ENCODE measurements at regions not wholly inside any gene's neighbourhood (a gene's known extent, or its start where the extent isn't known, plus 50 kb on each side); places are given as distances from the start of the nearest gene placed in this dataset.
"Not testable (repeated sequence)": the region's sequence is repeated elsewhere in the genome, so short reads cannot be mapped to it uniquely, and the experiment has no call there.

DNA sequence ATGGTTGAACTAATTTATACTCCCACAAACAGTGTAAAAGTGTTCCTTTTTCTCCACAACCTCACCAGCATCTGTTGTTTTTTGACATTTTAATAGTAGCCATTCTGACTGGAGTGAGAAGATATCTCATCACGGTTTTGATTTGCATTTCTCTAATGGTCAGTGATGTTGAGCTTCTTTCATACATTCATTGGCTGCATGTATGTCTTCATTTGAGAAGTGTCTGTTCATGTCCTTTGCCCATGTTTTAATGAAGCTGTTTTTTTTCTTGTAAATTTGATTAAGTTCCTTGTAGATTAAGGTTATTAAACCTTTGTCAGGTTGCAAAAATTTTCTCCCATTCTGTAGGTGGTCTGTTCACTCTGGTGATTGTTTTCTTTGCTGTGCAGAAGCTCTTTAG lies 281.1 kb downstream of the PTH2R start:
- DNase-seq = not testable (repeated sequence)

DNA sequence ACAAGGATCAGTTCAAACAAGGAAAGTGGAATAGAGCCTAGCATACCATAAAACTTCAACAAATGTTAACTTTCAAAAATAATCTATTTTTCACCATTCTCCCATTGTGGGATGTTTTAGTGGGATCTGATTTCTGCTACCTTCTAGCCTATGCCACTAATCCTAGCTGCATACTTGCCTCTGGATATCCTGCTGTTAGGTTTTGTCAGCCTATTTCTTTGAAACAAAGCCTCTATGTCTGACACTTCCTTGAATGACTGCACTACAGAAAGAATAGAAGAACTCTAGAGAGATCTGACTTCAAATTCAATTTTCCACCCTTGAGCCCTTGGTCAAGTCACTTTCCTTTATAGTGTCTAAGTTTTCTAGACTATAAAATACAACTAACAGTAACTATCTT lies 291.5 kb downstream of the PTH2R start:
- DNase-seq = no peak

DNA sequence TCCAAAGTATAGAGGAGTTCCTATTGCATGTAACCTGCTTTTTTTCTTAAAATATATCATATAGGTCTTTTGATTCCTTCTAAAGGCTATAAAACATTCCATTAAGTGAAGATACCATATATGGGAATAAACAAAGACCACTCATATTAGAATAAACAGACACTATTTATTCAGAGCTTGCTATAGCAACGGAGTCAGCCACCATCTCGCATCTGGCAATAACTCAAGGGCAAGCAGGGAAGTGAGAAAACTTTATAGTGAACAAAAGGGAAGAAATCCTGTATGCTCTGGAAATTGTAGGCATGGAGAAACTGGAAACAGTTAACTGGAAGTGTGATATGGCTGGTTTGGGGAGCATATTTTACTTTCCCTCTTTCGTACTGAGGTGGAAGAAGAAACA lies 301.9 kb downstream of the PTH2R start:
- no peak for DNase-seq

DNA sequence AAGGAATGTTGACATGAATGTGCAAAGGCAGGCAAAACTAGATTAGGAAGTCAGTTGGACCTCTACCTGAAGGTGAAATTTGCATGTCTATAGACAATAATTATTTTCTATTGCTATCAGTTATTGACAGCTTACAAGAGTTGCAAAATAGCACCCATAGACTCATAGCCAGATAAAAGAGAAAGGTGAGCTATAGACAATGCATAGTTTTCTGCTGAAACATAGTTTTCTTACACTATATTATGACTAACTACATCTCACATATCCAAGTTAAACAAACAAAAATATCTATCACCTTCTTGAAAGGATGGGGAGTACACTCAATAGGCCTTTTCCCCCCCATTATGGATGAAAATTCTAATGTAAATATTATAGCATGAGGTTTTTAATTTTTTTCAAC lies 305.0 kb downstream of the PTH2R start:
- no peak for DNase-seq

DNA sequence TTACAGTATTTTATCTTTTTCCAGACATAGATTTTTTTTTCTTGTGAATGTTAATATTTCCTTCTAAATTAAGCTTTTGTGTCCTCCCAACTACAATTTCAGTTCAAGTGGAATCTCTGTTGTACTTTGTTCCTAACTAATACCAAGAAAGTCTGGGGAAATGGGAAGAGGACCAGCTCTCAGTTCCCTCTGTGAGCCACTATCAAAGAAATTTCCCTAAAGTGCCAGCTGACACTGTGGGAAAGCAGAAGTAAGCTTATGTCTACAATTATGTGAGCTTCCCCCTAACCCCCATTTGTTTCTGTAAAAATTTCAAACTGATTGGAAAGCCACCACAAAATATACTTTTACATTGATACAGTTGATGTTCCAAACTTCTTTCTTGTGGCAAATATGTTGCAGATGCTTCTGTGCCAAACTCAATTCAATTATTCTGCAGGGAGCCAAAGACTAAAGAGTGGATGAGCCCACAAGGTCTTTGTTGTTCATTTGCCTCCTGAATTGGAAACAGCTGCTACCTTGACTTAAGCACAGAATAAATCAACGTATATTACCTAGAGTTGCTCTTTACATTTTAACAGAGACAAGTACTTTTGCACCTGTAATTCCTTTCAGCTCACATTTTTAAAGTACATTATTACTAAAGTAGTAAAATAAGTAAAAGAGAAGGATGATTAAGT lies 306.6 kb downstream of the PTH2R start:
- DNase-seq = no peak

DNA sequence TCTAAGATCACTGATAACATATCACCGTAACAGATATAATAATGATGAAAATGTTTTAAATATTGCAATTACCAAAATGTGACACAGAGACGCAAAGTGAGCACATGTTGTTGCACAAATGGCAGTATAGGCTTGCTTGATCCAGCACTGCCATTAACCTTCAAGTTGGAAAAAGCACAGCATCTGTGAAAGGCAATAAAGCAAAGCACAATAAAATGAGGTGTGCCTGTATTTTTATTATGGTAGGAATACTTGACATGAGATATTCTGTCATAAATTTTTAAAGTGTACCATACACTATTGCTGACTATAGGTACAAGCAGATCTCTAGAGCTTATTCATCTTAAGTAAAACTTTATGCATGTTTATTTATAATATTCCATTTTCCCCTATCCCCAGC lies 312.2 kb downstream of the PTH2R start:
- no peak for DNase-seq

DNA sequence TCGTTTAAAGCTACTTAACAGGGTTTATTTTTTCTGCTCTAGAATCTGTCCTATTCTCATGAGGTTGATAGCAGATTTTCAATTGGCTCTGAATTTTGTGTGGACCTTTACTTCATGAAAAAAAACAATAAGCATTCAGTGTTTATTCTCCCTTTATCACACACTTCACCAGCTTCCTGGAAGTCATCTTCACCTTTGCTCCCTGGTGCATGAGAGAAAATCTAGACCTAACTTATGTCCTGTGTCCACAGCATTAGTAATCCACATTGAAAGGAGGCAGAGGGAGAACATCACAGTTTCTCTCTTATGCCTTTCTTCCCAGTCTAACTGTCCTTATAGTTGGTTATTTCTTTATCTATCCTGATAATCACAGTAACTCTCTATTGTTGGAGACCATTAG lies 316.1 kb downstream of the PTH2R start:
- no peak for DNase-seq

DNA sequence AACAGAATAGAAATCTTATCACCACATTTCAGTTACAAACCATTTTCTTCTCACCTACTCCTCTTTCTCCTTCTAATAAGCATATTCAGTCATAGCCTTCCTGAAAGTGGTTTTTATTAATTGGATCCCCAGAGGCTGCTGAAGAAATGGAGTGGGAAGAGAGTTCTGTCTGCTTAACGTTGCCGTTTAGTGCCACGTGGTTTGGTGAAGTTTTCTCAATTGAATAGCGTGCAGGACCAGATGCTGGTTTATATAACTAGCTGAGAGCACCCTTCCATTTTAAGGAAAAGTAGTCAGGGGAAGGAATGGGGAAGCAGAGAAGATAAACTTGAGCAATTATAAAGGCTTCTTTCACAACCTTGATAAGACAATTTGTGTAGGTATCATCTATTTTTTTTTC lies 318.7 kb downstream of the PTH2R start:
- DNase-seq = no peak

DNA sequence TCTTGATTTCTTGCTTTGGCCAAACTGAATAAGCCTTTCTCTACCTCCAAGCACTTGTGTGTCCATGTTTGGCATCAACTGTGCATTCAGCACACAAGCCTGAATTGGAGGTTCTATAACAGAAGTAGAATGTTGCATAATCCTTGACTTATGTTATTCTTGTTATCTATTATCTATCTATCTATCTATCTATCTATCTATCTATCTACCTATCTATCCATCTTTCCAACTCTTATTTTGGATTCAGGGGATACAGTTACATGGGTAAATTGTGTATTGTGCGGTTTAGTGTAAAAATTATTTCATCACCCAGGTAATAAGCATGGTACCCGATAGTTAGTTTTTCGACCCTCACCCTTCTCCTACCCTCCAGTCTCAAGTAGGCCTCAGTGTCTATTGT lies 319.6 kb downstream of the PTH2R start:
- no peak for DNase-seq

DNA sequence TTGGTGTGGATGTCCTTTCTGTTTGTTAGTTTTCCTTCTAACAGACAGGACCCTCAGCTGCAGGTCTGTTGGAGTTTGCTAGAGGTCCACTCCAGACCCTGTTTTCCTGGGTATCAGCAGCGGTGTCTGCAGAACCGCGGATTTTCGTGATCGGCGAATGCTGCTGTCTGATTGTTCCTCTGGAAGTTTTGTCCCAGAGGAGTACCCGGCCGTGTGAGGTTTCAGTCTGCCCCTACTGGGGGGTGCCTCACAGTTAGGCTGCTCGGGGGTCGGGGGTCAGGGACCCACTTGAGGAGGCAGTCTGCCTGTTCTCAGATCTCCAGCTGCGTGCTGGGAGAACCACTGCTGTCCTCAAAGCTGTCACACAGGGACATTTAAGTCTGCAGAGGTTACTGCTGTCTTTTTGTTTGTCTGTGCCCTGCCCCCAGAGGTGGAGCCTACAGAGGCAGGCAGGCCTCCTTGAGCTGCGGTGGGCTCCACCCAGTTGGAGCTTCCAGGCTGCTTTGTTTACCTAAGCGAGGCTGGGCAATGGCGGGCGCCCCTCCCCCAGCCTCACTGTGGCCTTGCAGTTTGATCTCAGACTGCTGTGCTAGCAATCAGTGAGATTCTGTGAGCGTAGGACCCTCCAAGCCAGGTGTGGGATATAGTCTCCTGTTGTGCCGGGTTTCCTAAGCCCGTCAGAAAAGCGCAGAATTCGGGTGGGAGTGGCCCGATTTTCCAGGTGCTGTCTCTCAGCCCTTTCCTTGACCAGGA lies 345.2 kb downstream of the PTH2R start:
- DNase-seq = not testable (repeated sequence)

DNA sequence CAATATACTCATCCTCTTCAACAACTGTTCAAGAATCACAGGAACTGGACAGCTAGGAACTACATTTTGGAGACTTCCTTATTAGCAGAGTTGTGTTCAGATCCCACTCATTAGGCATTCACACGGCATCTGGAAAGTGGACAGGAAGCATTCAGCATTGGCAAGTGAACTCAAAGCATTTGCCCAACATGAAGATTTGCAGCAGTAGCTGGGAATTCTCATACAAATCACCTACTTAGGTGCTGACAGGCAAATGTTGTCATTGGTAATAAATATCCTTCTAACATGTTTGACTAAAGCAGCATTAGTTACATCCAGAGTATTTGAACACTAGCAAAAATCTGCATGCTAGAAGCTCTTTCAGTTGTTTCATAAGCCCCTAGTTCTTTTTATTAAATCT lies 350.8 kb downstream of the PTH2R start:
- no peak for DNase-seq

DNA sequence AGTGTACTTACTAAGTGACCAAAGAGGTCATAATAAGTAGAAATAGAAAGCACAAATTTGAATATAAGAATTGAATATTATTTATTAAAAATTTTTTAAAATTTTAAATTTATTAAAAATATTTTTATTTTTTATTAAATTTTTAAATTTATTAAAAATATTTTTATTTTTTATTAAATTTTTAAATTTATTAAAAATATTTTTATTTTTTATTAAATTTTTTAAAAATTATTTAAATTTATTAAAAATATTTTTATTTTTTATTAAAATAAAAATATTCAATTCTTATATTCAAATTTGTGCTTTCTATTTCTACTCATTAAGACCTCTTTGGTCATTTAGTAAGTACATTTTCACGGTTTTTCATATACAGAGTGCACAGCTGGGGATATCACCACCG lies 366.5 kb downstream of the PTH2R start:
- not testable (repeated sequence) for DNase-seq

DNA sequence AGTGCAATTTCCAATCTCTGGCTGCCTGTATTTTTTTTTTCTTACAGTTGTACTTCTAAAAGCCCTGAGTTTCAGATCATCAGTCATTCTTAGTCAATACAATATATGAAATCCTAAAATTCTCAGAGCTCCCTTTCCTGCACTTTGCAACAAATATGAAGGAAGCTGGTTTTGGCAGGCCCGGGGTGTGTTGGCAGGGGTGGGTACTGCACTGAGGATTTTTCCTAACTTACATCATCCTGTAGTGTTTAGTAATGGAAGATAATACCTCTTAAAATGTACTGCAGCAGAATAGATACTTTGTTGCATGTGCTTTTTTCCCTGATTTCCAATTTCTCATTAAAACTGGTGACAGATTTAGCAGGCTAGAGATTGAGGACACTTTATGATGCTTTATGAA lies 374.6 kb downstream of the PTH2R start:
- no peak for DNase-seq

DNA sequence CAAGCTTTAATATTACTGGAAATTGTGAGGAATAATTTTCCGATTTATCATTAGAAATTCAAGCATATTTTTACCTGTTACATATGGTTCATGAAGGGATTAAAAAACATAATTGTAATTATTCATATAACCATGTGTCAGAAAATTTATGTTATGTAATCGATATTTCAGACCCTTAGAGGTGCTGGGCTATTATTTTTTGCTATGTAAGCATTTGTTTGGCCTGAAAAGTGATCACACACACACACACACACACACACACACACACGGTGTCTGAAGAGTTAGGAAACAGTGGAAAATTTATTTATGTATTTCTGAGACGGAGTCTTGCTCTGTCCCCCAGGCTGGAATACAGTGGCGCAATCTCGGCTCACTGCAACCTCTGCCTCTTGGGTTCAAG lies 375.5 kb downstream of the PTH2R start:
- DNase-seq = no peak

DNA sequence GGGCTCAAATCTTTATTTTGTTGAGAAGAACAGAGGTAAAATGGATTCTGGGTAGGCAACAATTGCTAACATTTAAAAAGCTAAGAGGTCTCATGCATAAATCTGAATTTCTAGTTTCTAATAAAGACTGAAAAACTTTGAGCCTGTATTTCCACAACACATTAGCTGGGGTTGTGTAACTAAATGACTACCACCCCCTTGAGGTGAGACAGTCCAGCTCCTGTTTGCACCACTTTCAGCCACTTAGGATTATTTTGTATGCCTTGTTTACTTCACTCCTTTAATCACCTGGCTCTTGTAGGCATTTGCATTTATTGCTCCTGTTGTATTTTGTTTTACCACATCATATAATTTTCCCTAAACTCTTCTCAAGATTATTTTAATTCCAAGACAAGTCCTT lies 376.6 kb downstream of the PTH2R start:
- DNase-seq = no peak

DNA sequence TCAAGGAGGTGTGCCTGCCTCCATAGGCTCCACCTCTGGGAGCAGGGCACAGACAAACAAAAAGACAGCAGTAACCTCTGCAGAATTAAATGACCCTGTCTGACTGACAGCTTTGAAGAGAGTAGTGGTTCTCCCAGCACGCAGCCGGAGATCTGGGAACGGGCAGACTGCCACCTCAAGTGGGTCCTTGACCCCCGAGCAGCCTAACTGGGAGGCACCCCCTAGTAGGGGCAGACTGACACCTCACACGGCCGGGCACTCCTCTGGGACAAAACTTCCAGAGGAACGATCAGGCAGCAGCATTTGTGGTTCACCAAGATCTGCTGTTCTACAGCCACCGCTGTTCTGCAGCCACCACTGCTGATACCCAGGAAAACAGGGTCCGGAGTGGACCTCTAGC lies 378.2 kb downstream of the PTH2R start:
- not testable (repeated sequence) for DNase-seq

DNA sequence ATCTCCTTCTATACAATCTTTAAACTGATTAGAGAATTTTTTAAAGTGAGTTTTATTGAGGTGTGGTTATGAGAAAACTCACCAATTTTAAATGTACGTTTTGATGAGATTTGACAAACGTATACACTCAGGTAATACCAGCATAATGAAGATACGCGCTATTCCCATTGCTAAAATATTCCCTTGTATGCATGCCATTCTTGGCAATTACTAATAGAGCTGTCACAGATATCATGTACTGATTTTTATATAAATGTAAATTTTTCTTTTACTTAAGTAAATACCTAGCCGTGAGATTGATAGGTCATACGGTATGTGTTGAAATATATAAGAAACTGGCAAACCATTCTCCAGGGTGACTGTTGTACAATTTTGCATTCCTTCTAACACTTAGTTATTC lies 384.7 kb downstream of the PTH2R start:
- DNase-seq = no peak

DNA sequence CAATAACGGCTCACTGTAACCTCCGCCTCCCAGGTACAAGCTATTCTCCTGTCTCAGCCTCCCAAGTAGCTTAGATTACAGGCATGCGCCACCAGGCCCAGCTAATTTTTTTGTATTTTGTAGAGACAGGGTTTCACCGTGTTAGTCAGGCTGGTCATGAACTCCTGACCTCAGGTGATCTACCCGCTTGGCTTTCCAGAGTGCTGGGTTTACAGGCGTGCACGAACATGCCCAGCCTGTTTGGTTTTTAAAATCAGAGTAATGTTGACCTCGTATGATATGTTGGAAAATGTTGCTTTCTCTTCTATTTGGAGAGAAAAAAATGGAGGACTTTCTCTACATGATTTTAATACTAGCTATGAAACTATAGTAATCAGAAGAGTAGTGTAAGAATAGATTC lies 386.2 kb downstream of the PTH2R start:
- no peak for DNase-seq

DNA sequence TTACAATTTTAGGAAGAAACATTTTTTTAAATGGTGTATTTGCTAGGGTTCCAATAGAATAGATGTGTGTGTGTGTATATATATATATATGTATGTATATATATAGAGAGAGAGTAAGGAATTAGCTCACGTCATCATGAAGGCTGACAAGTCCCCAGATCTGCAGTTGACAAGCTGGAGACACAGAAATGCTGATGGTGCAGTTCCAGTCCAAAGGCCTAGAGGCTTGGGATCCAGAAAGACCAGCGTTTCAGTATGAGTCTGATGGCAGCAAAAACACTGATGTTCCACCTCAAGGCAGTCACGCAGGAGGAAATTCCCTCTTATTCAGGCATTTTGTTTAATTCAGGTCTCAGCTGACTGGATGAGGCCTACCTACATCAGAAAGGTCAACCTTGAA lies 386.8 kb downstream of the PTH2R start:
- DNase-seq = no peak

DNA sequence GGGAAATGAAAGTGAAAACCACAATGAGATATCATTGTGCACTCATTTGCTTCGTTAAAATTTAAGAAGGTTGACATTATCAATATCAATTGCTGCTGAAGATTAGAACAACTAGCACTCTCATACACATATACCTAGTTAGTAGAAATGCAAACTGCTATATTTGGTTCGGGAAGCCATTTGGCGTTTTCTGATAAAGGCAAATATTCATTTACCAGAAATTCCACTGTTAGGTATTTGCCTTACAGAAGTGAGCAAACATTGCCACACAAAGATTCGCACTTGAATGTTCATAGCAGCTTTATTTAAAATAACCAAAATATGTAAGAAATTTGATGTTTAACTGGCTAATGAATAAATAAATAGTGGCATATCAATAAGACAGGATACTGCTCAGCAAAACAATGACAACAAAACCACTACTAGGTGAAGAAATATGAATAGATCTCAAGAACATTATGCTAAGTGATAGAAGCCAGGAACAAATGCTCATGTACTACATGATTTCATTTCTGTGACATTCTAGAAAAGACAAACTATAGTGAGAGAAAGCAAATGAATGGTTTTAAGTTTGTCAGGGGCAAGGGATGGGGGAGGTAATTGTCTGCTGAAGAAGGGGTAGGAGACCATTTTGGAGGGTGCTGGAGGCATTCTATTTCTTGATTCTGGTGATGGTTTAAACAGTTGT lies 387.8 kb downstream of the PTH2R start:
- no peak for DNase-seq

DNA sequence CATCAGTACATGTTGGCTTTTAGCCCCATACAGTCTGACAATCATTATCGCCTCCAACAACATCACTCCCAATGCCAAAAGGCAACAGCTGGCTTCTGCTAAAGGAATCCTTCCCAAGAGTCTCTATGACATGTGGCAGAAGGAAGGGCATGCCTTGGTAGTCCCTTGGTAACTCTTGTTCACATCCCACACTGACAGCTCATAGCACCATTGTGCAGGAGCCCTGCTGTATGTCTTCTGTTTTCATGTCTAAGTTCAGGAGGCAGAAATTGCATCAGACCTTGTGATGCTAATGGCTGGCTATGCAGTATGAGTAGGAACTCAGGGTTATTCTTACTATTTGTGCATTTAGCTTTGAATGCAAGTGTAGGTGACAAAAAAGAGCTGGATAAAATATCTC lies 392.1 kb downstream of the PTH2R start:
- DNase-seq = no peak

DNA sequence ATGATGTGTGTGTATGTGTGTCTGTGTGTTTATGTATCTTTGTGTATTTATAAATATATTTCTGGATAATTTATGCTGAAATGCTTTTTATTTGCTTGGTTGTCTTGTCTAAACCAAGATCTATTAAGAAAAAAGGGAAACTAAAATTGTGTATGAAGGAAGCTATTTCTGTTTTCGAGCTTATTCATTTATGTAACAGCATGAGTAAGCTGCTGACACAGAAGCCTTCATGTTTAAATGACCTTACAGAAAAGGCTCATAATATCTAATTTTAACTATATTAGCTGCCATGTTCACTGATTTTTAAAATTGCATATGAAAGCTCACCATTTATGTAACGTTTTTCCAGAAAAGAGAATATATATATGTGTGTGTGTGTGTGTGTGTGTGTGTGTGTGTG lies 392.8 kb downstream of the PTH2R start:
- DNase-seq = no peak

DNA sequence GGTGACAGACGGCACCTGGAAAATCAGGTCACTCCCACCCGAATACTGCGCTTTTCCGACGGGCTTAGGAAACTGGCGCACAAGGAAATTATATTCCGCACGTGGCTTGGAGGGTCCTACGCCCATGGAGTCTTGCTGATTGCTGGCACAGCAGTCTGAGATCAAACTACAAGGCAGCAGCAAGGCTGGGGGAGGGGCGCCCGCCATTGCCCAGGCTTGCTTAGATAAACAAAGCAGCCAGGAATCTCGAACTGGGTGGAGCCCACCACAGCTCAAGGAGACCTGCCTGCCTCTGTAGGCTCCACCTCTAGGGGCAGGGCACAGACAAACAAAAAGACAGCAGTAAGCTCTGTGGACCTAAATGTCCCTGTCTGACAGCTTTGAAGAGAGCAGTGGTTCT lies 394.3 kb downstream of the PTH2R start:
- DNase-seq = not testable (repeated sequence)

DNA sequence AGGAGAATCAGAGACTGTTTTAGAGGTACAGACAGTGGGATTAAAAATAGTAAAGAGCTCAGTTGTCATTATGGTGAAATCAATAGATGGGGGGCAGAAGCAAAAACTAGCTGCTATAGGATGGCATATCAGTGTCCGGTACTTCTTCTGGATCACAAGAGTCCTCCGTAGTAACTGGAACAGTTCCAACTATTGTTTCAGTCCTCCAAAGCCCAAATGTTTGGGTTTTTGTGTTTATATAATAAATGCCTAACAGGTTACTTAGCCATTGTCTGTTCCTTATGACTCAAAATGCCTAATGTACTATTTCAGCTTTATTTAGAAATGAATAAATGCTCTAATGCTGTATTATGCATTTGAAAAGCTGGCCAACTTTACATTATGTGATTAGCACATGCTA lies 401.2 kb downstream of the PTH2R start:
- DNase-seq = no peak

Measured in NCI-H187 treated with DMSO at 0.1 percent for 48 hours (cell line).